ENCODE measurements at regions not wholly inside any gene's neighbourhood (a gene's known extent, or its start where the extent isn't known, plus 50 kb on each side); places are given as distances from the start of the nearest gene placed in this dataset.

- no peak for TF ChIP-seq CTCF (IDR thresholded peaks at IDR 0.05)
- no peak for TF ChIP-seq POLR2A (IDR thresholded peaks at IDR 0.05)
Observed at GRCh38 chr16:51056331-51056730, 94.7 kb downstream of the SALL1 start.

All from heart left ventricle (tissue), 13 donors.